ENCODE measurements at regions not wholly inside any gene's neighbourhood (a gene's known extent, or its start where the extent isn't known, plus 50 kb on each side); places are given as distances from the start of the nearest gene placed in this dataset.

- TF ChIP-seq CTCF (IDR thresholded peaks at IDR 0.05; ENCODE audit: low read depth, low read length), result no peak
Measured at GRCh38 chr2:236840215-236840614, 245.5 kb upstream of the COPS8 start.

GRCh38 chr2:236840857-236841256, 244.8 kb upstream of the COPS8 start:
- no peak for DNase-seq (ENCODE audit: extremely low read depth, low read depth)
- TF ChIP-seq CTCF (IDR thresholded peaks at IDR 0.05; ENCODE audit: low read depth, low read length), result no peak

More at GRCh38 chr2:236840215-236840614, 245.5 kb upstream of the COPS8 start:
- DNase-seq (ENCODE audit: extremely low read depth, low read depth), result no peak

- no peak for TF ChIP-seq CTCF (IDR thresholded peaks at IDR 0.05; ENCODE audit: low read depth, low read length)
- DNase-seq (ENCODE audit: extremely low read depth, low read depth), result no peak
Measured at GRCh38 chr2:236841389-236841788, 244.3 kb upstream of the COPS8 start.

- DNase-seq (ENCODE audit: extremely low read depth, low read depth), result no peak
- TF ChIP-seq CTCF (IDR thresholded peaks at IDR 0.05; ENCODE audit: low read depth, low read length), result no peak
Measured at GRCh38 chr2:236843161-236843968, 242.3 kb upstream of the COPS8 start.

- no peak for TF ChIP-seq CTCF (IDR thresholded peaks at IDR 0.05; ENCODE audit: low read depth, low read length)
- DNase-seq (ENCODE audit: extremely low read depth, low read depth), result no peak
Measured at GRCh38 chr2:236844711-236845110, 241.0 kb upstream of the COPS8 start.

- no peak for TF ChIP-seq CTCF (IDR thresholded peaks at IDR 0.05; ENCODE audit: low read depth, low read length)
- no peak for DNase-seq (ENCODE audit: extremely low read depth, low read depth)
Measured at GRCh38 chr2:236847023-236847422, 238.7 kb upstream of the COPS8 start.

- no peak for TF ChIP-seq CTCF (IDR thresholded peaks at IDR 0.05; ENCODE audit: low read depth, low read length)
- DNase-seq (ENCODE audit: extremely low read depth, low read depth), result no peak
Measured at GRCh38 chr2:236847538-236848263, 238.0 kb upstream of the COPS8 start.

All from AG09319 (cell line).